ENCODE measurements at regions not wholly inside any gene's neighbourhood (a gene's known extent, or its start where the extent isn't known, plus 50 kb on each side); places are given as distances from the start of the nearest gene placed in this dataset.
"Not testable (repeated sequence)": the region's sequence is repeated elsewhere in the genome, so short reads cannot be mapped to it uniquely, and the experiment has no call there.

DNA sequence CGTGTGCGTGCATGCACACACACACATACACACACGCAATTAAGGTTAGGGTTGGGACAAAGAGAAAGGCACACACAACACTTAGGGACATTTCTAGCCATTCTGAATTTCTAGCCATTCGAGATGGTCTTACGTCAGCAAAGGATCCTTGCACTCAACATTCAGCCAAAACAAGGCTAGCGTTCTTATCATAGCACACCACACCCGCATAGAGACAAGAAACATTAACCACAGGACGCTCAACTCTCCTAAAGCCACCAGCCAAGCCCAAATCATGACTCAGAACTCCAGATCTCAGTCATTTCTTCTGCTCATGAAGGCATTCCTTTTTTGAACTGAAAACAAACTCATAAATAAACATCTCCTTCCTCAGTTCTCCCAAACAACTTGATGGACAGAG is 106.8 kb downstream of the LMO4 start:
- H3K27me3 Mint-ChIP-seq (ENCODE audit: unreplicated experiment), result no peaks in the 10 kb centered on the region
- intact Hi-C loops (cut with micrococcal nuclease; ENCODE audit: unreplicated experiment), result loop anchor here (5.0 kb wide), 1 partner anchor 38 kb away; no protein-coding TSS in a partner anchor
- no peak for TF ChIP-seq CTCF (IDR thresholded peaks at IDR 0.05; ENCODE audit: unreplicated experiment)
- H3K9me3 Mint-ChIP-seq (ENCODE audit: low read depth, unreplicated experiment), result no peaks in the 10 kb centered on the region
- H3K4me3 Mint-ChIP-seq (ENCODE audit: low read depth, unreplicated experiment), result peak overlapping the region; percentile 39
- peaks cover 41% of the 10 kb centered on the region for H3K4me1 Mint-ChIP-seq (ENCODE audit: low read depth, unreplicated experiment)
- no TSS peak for BruUV-seq (replicated peaks)
- peak; percentile 42 for DNase-seq
- peak overlapping the region; percentile 75 for H3K27ac Mint-ChIP-seq (ENCODE audit: unreplicated experiment)
- CTCF ChIA-PET, result interaction anchor here (0.6 kb wide), 1 partner anchor 22 kb away, joined by 4 read pairs; no protein-coding TSS in a partner anchor
- no peaks in the 10 kb centered on the region for H3K36me3 Mint-ChIP-seq (ENCODE audit: insufficient read depth, unreplicated experiment)

DNA sequence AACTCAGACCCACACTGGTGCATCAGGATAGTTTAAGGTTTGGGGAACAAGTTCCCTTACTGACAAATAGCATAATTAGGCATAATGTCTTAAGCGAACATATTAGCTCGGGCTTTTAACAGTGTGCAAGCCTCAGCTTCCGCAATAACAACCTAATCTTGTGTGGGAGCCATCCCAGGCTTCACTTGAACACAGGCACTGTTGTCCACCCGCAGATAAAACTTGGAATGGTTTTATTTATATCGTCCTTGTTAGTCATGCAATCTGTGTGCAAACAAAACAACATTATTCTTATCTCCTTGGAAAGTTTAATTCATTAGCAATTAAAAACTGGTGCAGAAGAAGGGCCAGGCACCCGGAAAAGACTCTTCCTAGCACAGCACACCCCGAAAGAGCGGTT is 107.4 kb downstream of the LMO4 start:
- Mint-ChIP-seq H3K27ac (ENCODE audit: unreplicated experiment) (peak overlapping the region; percentile 75), H3K4me1 (ENCODE audit: low read depth, unreplicated experiment) (peaks cover 41% of the 10 kb centered on the region)
- not testable (repeated sequence) for BruUV-seq (replicated peaks); H3K27me3 Mint-ChIP-seq (ENCODE audit: unreplicated experiment); H3K4me3 Mint-ChIP-seq (ENCODE audit: low read depth, unreplicated experiment); H3K9me3 Mint-ChIP-seq (ENCODE audit: low read depth, unreplicated experiment); H3K36me3 Mint-ChIP-seq (ENCODE audit: insufficient read depth, unreplicated experiment); DNase-seq
- CTCF ChIA-PET, result interaction anchor here (2.2 kb wide), 1 partner anchor 14 kb away, joined by 6 read pairs; no protein-coding TSS in a partner anchor
- intact Hi-C loops (cut with micrococcal nuclease; ENCODE audit: unreplicated experiment), result loop anchor here (5.0 kb wide), 1 partner anchor 39 kb away; no protein-coding TSS in a partner anchor

DNA sequence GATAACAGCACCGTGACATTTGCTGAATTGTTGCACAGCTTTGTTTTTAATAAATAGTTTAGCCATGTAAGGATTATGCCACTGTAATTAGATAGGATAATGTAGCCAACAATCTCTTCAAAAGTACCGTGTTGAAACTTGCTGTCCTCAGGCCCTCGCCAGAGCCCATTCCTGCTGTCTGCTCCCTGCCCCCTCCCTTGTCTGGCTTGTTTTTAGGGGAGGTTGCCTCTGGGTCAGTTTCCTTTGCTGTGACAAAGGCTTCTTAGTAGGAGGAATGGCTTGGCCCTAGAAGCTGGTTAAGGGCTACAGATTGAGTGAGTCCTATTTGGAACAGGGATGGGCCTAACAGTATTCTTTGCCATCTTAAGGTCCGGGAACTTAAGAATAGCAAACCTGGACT is 107.9 kb downstream of the LMO4 start:
- DNase-seq, result peak; percentile 42
- no TSS peak for BruUV-seq (replicated peaks)
- no peak for TF ChIP-seq CTCF (IDR thresholded peaks at IDR 0.05; ENCODE audit: unreplicated experiment)
- H3K27ac Mint-ChIP-seq (ENCODE audit: unreplicated experiment), result peak overlapping the region; percentile 75
- no peaks in the 10 kb centered on the region for H3K9me3 Mint-ChIP-seq (ENCODE audit: low read depth, unreplicated experiment)
- CTCF ChIA-PET, result interaction anchor here (2.2 kb wide), 1 partner anchor 14 kb away, joined by 6 read pairs; no protein-coding TSS in a partner anchor
- intact Hi-C loops (cut with micrococcal nuclease; ENCODE audit: unreplicated experiment), result loop anchor here (5.0 kb wide), 1 partner anchor 39 kb away; no protein-coding TSS in a partner anchor
- H3K27me3 Mint-ChIP-seq (ENCODE audit: unreplicated experiment), result no peaks in the 10 kb centered on the region
- H3K4me3 Mint-ChIP-seq (ENCODE audit: low read depth, unreplicated experiment), result peak overlapping the region; percentile 30
- no peaks in the 10 kb centered on the region for H3K36me3 Mint-ChIP-seq (ENCODE audit: insufficient read depth, unreplicated experiment)
- peaks cover 41% of the 10 kb centered on the region for H3K4me1 Mint-ChIP-seq (ENCODE audit: low read depth, unreplicated experiment)

DNA sequence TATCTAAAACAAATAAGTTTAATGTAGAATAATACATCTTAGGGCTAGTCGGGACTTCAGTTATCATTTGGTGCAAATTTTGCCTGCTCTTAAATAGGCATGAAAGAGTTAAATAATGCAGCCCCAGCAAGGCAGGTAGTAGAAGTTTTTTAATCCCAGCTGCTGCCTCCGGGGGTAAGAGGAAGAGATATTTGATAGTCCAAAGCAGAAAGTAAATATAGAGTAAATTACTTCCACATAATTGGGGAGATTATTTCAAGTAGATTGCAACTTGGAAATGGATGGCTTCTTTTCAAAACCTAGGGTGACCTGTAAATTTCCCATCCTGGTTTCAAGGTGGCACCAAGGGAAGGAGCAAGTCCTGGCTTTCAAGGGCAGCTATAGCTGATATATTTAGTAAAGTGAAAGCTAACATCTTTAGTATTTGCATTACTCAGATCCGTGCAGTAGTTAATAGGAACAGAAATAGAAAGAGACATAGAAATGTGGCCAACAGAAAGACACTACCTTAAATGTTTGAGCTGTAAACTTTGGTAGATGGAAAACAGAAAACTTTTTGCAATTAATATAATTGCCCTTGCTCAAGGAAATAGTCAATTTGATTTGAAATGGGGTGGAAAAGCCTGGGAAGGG is 109.1 kb downstream of the LMO4 start:
- H3K27me3 Mint-ChIP-seq (ENCODE audit: unreplicated experiment), result no peaks in the 10 kb centered on the region
- no TSS peak for BruUV-seq (replicated peaks)
- H3K4me1 Mint-ChIP-seq (ENCODE audit: low read depth, unreplicated experiment), result peaks cover 41% of the 10 kb centered on the region
- no peak for DNase-seq
- no peak overlapping the region for H3K27ac Mint-ChIP-seq (ENCODE audit: unreplicated experiment)
- intact Hi-C loops (cut with micrococcal nuclease; ENCODE audit: unreplicated experiment), result loop anchor here (5.0 kb wide), 1 partner anchor 40 kb away; no protein-coding TSS in a partner anchor
- no peaks in the 10 kb centered on the region for H3K9me3 Mint-ChIP-seq (ENCODE audit: low read depth, unreplicated experiment)
- H3K36me3 Mint-ChIP-seq (ENCODE audit: insufficient read depth, unreplicated experiment), result no peaks in the 10 kb centered on the region
- no peak overlapping the region for H3K4me3 Mint-ChIP-seq (ENCODE audit: low read depth, unreplicated experiment)
- CTCF ChIA-PET, result interaction anchor here (2.2 kb wide), 1 partner anchor 13 kb away, joined by 6 read pairs; no protein-coding TSS in a partner anchor
- no peak for TF ChIP-seq CTCF (IDR thresholded peaks at IDR 0.05; ENCODE audit: unreplicated experiment)

DNA sequence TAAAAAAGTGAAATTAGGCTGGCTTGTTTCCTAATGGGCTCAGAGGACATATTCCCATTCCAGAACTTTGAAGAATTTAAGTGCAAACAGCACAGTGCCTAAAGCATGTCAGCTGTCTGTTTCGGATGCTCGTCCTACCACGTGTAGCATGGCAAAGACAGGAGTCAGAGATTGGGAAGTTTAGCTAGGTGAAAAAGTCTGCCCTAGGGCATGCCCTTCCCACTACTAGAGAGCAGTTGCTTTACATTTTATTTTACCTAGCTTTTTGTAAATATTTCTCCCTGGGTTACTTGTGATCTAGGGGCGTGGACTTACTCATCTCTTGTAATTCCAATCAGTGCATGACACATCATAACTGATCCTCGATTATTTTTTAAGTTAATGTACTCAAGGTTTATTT is 111.1 kb downstream of the LMO4 start:
- Mint-ChIP-seq H3K36me3 (ENCODE audit: insufficient read depth, unreplicated experiment) (no peaks in the 10 kb centered on the region), H3K4me1 (ENCODE audit: low read depth, unreplicated experiment) (peaks cover 34% of the 10 kb centered on the region), H3K27ac (ENCODE audit: unreplicated experiment) (no peak overlapping the region), H3K4me3 (ENCODE audit: low read depth, unreplicated experiment) (no peak overlapping the region), H3K9me3 (ENCODE audit: low read depth, unreplicated experiment) (peaks cover 2% of the 10 kb centered on the region), H3K27me3 (ENCODE audit: unreplicated experiment) (no peaks in the 10 kb centered on the region)
- intact Hi-C loops (cut with micrococcal nuclease; ENCODE audit: unreplicated experiment), result loop anchor here (5.0 kb wide), 1 partner anchor 43 kb away; no protein-coding TSS in a partner anchor
- no peak for DNase-seq
- no peak for TF ChIP-seq CTCF (IDR thresholded peaks at IDR 0.05; ENCODE audit: unreplicated experiment)
- BruUV-seq (replicated peaks), result no TSS peak
- CTCF ChIA-PET, result no interaction called here
